ENCODE measurements at regions not wholly inside any gene's neighbourhood (a gene's known extent, or its start where the extent isn't known, plus 50 kb on each side); places are given as distances from the start of the nearest gene placed in this dataset.

DNA sequence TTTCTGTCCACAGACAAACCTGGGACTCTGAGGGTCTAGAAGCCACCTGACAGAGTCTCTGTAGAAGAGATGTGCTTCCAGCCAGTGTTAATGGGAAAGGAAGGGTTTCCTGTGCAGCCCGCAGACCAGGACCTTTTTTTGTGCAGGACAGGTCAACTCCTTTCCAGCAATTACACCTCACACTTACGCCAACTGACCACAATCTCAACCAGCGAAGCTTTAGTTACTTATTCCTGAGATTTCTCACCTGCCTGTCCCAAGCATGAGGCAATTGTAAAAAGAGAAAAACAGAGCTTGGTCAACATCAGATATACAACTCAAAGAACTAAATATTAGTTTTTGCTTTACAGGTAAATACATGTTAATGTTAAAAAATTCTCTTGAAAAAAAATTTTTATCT is 393.8 kb upstream of the ID4 start:
- TF ChIP-seq JUND (IDR thresholded peaks at IDR 0.05): no peak
- TF ChIP-seq, protein P1, sequence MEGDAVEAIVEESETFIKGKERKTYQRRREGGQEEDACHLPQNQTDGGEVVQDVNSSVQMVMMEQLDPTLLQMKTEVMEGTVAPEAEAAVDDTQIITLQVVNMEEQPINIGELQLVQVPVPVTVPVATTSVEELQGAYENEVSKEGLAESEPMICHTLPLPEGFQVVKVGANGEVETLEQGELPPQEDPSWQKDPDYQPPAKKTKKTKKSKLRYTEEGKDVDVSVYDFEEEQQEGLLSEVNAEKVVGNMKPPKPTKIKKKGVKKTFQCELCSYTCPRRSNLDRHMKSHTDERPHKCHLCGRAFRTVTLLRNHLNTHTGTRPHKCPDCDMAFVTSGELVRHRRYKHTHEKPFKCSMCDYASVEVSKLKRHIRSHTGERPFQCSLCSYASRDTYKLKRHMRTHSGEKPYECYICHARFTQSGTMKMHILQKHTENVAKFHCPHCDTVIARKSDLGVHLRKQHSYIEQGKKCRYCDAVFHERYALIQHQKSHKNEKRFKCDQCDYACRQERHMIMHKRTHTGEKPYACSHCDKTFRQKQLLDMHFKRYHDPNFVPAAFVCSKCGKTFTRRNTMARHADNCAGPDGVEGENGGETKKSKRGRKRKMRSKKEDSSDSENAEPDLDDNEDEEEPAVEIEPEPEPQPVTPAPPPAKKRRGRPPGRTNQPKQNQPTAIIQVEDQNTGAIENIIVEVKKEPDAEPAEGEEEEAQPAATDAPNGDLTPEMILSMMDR (IDR thresholded peaks at IDR 0.05): no peak
- TF ChIP-seq YY1 (IDR thresholded peaks at IDR 0.05; ENCODE audit: low read depth): no peak
- no peak for TF ChIP-seq SMC3 (IDR thresholded peaks at IDR 0.05; ENCODE audit: low read depth, low read length)
- TF ChIP-seq POLR2AphosphoS5 (IDR thresholded peaks at IDR 0.05; ENCODE audit: low read depth, low read length): no peak
- no peak for TF ChIP-seq MAX (IDR thresholded peaks at IDR 0.05; ENCODE audit: low read depth)
